ENCODE measurements at regions not wholly inside any gene's neighbourhood (a gene's known extent, or its start where the extent isn't known, plus 50 kb on each side); places are given as distances from the start of the nearest gene placed in this dataset.

- Histone ChIP-seq H3K27ac (ENCODE audit: low read length) (no peak overlapping the region), H3K27me3 (ENCODE audit: control insufficient read depth, insufficient read depth, low read length) (peaks cover 3% of the 10 kb centered on the region), H3K36me3 (ENCODE audit: control insufficient read depth, insufficient read depth, low read length) (no peaks in the 10 kb centered on the region), H3K4me1 (ENCODE audit: control insufficient read depth, insufficient read depth, low read length) (peaks cover 17% of the 10 kb centered on the region), H3K4me3 (ENCODE audit: low read length) (no peak overlapping the region), H3K9me3 (ENCODE audit: control insufficient read depth, insufficient read depth, low read length) (no peaks in the 10 kb centered on the region)
- H3K27ac Mint-ChIP-seq: peak overlapping the region in 1 of 2 donors; percentile 38
- intact Hi-C loops (cut with micrococcal nuclease): no loop called here
- TF ChIP-seq CTCF (IDR thresholded peaks at IDR 0.05): no peak
- 88% methylated on average over 4 of the region's 4 CpGs for WGBS (ENCODE audit: insufficient coverage)
- DNase-seq (no peak), ATAC-seq (no peak)
- H3K4me3 Mint-ChIP-seq: peak overlapping the region; percentile 28
- H3K36me3 Mint-ChIP-seq: no peaks in the 10 kb centered on the region
- peaks cover 27 to 28% of the 10 kb centered on the region in 2 donors for H3K4me1 Mint-ChIP-seq
- peaks cover 52 to 96% of the 10 kb centered on the region in 2 donors for H3K27me3 Mint-ChIP-seq (ENCODE audit: low read depth in 2 of 2)
- no peaks in the 10 kb centered on the region for H3K9me3 Mint-ChIP-seq
Observed at GRCh38 chr15:70151462-70151861, 53.7 kb upstream of the TLE3 start.

GRCh38 chr15:70151003-70151402, 53.3 kb upstream of the TLE3 start:
- Mint-ChIP-seq H3K4me1 (peaks cover 27 to 28% of the 10 kb centered on the region in 2 donors), H3K27ac (no peak overlapping the region), H3K36me3 (no peaks in the 10 kb centered on the region), H3K4me3 (no peak overlapping the region), H3K9me3 (no peaks in the 10 kb centered on the region), H3K27me3 (ENCODE audit: low read depth in 2 of 2) (peaks cover 53 to 96% of the 10 kb centered on the region in 2 donors)
- no peak overlapping the region for H3K4me3 ChIP-seq (ENCODE audit: low read length)
- no peak overlapping the region for H3K27ac ChIP-seq (ENCODE audit: low read length)
- 84% methylated on average over 2 of the region's 2 CpGs for WGBS (ENCODE audit: insufficient coverage)
- no peaks in the 10 kb centered on the region for H3K9me3 ChIP-seq (ENCODE audit: control insufficient read depth, insufficient read depth, low read length)
- ATAC-seq: no peak
- intact Hi-C loops (cut with micrococcal nuclease): no loop called here
- peaks cover 3% of the 10 kb centered on the region for H3K27me3 ChIP-seq (ENCODE audit: control insufficient read depth, insufficient read depth, low read length)
- peaks cover 17% of the 10 kb centered on the region for H3K4me1 ChIP-seq (ENCODE audit: control insufficient read depth, insufficient read depth, low read length)
- no peak for DNase-seq
- no peaks in the 10 kb centered on the region for H3K36me3 ChIP-seq (ENCODE audit: control insufficient read depth, insufficient read depth, low read length)
- TF ChIP-seq CTCF (IDR thresholded peaks at IDR 0.05): no peak

GRCh38 chr15:70150405-70150747, 52.7 kb upstream of the TLE3 start:
- no peaks in the 10 kb centered on the region for H3K9me3 Mint-ChIP-seq
- Histone ChIP-seq H3K4me1 (ENCODE audit: control insufficient read depth, insufficient read depth, low read length) (peaks cover 17% of the 10 kb centered on the region), H3K9me3 (ENCODE audit: control insufficient read depth, insufficient read depth, low read length) (no peaks in the 10 kb centered on the region), H3K27me3 (ENCODE audit: control insufficient read depth, insufficient read depth, low read length) (peaks cover 3% of the 10 kb centered on the region), H3K36me3 (ENCODE audit: control insufficient read depth, insufficient read depth, low read length) (no peaks in the 10 kb centered on the region), H3K4me3 (ENCODE audit: low read length) (no peak overlapping the region), H3K27ac (ENCODE audit: low read length) (no peak overlapping the region)
- H3K36me3 Mint-ChIP-seq: no peaks in the 10 kb centered on the region
- peaks cover 53 to 96% of the 10 kb centered on the region in 2 donors for H3K27me3 Mint-ChIP-seq (ENCODE audit: low read depth in 2 of 2)
- DNase-seq (no peak), ATAC-seq (no peak)
- H3K4me3 Mint-ChIP-seq: no peak overlapping the region
- intact Hi-C loops (cut with micrococcal nuclease): no loop called here
- H3K27ac Mint-ChIP-seq: no peak overlapping the region
- TF ChIP-seq CTCF (IDR thresholded peaks at IDR 0.05): no peak
- H3K4me1 Mint-ChIP-seq: peaks cover 27 to 28% of the 10 kb centered on the region in 2 donors

GRCh38 chr15:70149667-70150404, 52.1 kb upstream of the TLE3 start:
- H3K36me3 Mint-ChIP-seq: no peaks in the 10 kb centered on the region
- peaks cover 17% of the 10 kb centered on the region for H3K4me1 ChIP-seq (ENCODE audit: control insufficient read depth, insufficient read depth, low read length)
- H3K27me3 ChIP-seq (ENCODE audit: control insufficient read depth, insufficient read depth, low read length): peaks cover 3% of the 10 kb centered on the region
- H3K9me3 Mint-ChIP-seq: no peaks in the 10 kb centered on the region
- no peaks in the 10 kb centered on the region for H3K36me3 ChIP-seq (ENCODE audit: control insufficient read depth, insufficient read depth, low read length)
- TF ChIP-seq CTCF (IDR thresholded peaks at IDR 0.05): no peak
- H3K4me3 Mint-ChIP-seq: no peak overlapping the region
- no peak overlapping the region for H3K27ac ChIP-seq (ENCODE audit: low read length)
- H3K4me1 Mint-ChIP-seq: peaks cover 24 to 27% of the 10 kb centered on the region in 2 donors
- peaks cover 49 to 96% of the 10 kb centered on the region in 2 donors for H3K27me3 Mint-ChIP-seq (ENCODE audit: low read depth in 2 of 2)
- H3K4me3 ChIP-seq (ENCODE audit: low read length): no peak overlapping the region
- ATAC-seq (no peak), DNase-seq (peak in 1 of 2 donors; percentile 25)
- no peaks in the 10 kb centered on the region for H3K9me3 ChIP-seq (ENCODE audit: control insufficient read depth, insufficient read depth, low read length)
- intact Hi-C loops (cut with micrococcal nuclease): loop anchor here (10.0 kb wide), 1 partner anchor 335 kb away; no protein-coding TSS in a partner anchor
- WGBS (ENCODE audit: insufficient coverage): 87% methylated on average over 3 of the region's 4 CpGs
- no peak overlapping the region for H3K27ac Mint-ChIP-seq
